ENCODE measurements at regions not wholly inside any gene's neighbourhood (a gene's known extent, or its start where the extent isn't known, plus 50 kb on each side); places are given as distances from the start of the nearest gene placed in this dataset.

- TF ChIP-seq POLR2A (IDR thresholded peaks at IDR 0.05): no peak
- TF ChIP-seq, protein P1, sequence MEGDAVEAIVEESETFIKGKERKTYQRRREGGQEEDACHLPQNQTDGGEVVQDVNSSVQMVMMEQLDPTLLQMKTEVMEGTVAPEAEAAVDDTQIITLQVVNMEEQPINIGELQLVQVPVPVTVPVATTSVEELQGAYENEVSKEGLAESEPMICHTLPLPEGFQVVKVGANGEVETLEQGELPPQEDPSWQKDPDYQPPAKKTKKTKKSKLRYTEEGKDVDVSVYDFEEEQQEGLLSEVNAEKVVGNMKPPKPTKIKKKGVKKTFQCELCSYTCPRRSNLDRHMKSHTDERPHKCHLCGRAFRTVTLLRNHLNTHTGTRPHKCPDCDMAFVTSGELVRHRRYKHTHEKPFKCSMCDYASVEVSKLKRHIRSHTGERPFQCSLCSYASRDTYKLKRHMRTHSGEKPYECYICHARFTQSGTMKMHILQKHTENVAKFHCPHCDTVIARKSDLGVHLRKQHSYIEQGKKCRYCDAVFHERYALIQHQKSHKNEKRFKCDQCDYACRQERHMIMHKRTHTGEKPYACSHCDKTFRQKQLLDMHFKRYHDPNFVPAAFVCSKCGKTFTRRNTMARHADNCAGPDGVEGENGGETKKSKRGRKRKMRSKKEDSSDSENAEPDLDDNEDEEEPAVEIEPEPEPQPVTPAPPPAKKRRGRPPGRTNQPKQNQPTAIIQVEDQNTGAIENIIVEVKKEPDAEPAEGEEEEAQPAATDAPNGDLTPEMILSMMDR (IDR thresholded peaks at IDR 0.05): no peak
- H3K4me3 ChIP-seq: no peak overlapping the region
- intact Hi-C loops (cut with DNase I; ENCODE audit: low total_unique reads): no loop called here
Observed at GRCh38 chr2:220935789-220936321, 636.2 kb downstream of the EPHA4 start.

GRCh38 chr2:220936641-220937197, 635.4 kb downstream of the EPHA4 start:
- intact Hi-C loops (cut with DNase I; ENCODE audit: low total_unique reads): no loop called here
- Histone ChIP-seq H3K4me3 (no peak overlapping the region), H3K27me3 (no peaks in the 10 kb centered on the region), H3K4me1 (no peaks in the 10 kb centered on the region), H3K27ac (no peak overlapping the region), H3K36me3 (no peaks in the 10 kb centered on the region), H3K9me3 (no peaks in the 10 kb centered on the region)
- no peak for DNase-seq
- no peak for TF ChIP-seq POLR2A (IDR thresholded peaks at IDR 0.05)
- TF ChIP-seq, protein P1 (IDR thresholded peaks at IDR 0.05): no peak

More at GRCh38 chr2:220935789-220936321, 636.2 kb downstream of the EPHA4 start:
- no peak for DNase-seq
- Histone ChIP-seq H3K4me1 (no peaks in the 10 kb centered on the region), H3K9me3 (no peaks in the 10 kb centered on the region), H3K27me3 (no peaks in the 10 kb centered on the region), H3K36me3 (no peaks in the 10 kb centered on the region), H3K27ac (no peak overlapping the region)

- Histone ChIP-seq H3K36me3 (no peaks in the 10 kb centered on the region), H3K27ac (no peak overlapping the region), H3K4me3 (no peak overlapping the region), H3K9me3 (no peaks in the 10 kb centered on the region), H3K27me3 (no peaks in the 10 kb centered on the region), H3K4me1 (no peaks in the 10 kb centered on the region)
- intact Hi-C loops (cut with DNase I; ENCODE audit: low total_unique reads): no loop called here
- no peak for TF ChIP-seq POLR2A (IDR thresholded peaks at IDR 0.05)
- TF ChIP-seq, protein P1 (IDR thresholded peaks at IDR 0.05): no peak
- DNase-seq: no peak
Observed at GRCh38 chr2:220937245-220937644, 634.9 kb downstream of the EPHA4 start.

DNA sequence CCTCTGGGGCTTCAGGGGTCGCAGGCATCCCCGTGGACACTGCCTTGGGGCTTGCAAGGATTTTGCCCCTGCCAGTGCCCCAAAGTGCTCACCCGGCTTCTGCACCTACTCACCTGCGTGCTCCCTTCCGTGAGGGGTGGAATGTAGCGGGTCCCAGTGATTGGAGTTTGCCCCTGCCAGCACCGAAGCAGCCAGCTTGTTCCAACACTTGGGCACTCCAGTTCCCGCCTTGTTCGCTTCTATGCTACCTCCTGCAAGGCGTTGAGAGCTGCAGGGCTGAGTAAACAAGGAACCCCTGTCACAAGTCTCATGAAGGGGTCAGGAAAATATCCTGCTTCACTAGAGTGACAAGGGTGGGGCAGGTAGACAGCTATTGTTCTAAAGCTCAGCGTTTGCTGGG, 631.5 kb downstream of the EPHA4 start:
- DNase-seq: no peak
- Histone ChIP-seq H3K4me1 (no peaks in the 10 kb centered on the region), H3K36me3 (no peaks in the 10 kb centered on the region), H3K27ac (no peak overlapping the region), H3K9me3 (no peaks in the 10 kb centered on the region), H3K27me3 (no peaks in the 10 kb centered on the region), H3K4me3 (no peak overlapping the region)
- intact Hi-C loops (cut with DNase I; ENCODE audit: low total_unique reads): no loop called here
- TF ChIP-seq, protein P1 (IDR thresholded peaks at IDR 0.05): no peak
- TF ChIP-seq POLR2A (IDR thresholded peaks at IDR 0.05): no peak

DNA sequence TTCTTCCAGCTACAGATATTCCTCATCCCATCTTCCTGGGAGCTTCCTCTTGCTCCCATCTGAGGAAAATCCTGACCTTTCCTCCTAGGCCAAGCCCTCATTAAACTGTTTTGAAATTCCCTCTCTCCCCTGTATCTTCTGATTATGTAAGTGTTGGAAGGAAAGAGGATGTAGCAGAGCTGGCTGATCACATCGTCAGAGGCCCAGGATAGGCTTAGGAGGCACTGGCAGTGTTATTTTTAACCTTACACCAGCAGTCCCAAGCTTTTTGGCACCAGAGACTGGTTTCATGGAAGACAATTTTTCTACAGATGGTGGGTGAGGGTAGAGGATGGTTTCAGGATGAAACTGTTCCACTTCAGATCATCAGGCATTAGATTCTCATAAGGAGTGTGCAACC, 630.4 kb downstream of the EPHA4 start:
- no peak for TF ChIP-seq POLR2A (IDR thresholded peaks at IDR 0.05)
- TF ChIP-seq, protein P1 (IDR thresholded peaks at IDR 0.05): no peak
- DNase-seq: no peak

More for the DNA sequence above, 630.4 kb downstream of the EPHA4 start:
- Histone ChIP-seq H3K4me1 (no peaks in the 10 kb centered on the region), H3K4me3 (no peak overlapping the region), H3K9me3 (no peaks in the 10 kb centered on the region), H3K27me3 (no peaks in the 10 kb centered on the region), H3K27ac (no peak overlapping the region), H3K36me3 (no peaks in the 10 kb centered on the region)
- intact Hi-C loops (cut with DNase I; ENCODE audit: low total_unique reads): no loop called here
